ENCODE measurements at regions not wholly inside any gene's neighbourhood (a gene's known extent, or its start where the extent isn't known, plus 50 kb on each side); places are given as distances from the start of the nearest gene placed in this dataset.

DNA sequence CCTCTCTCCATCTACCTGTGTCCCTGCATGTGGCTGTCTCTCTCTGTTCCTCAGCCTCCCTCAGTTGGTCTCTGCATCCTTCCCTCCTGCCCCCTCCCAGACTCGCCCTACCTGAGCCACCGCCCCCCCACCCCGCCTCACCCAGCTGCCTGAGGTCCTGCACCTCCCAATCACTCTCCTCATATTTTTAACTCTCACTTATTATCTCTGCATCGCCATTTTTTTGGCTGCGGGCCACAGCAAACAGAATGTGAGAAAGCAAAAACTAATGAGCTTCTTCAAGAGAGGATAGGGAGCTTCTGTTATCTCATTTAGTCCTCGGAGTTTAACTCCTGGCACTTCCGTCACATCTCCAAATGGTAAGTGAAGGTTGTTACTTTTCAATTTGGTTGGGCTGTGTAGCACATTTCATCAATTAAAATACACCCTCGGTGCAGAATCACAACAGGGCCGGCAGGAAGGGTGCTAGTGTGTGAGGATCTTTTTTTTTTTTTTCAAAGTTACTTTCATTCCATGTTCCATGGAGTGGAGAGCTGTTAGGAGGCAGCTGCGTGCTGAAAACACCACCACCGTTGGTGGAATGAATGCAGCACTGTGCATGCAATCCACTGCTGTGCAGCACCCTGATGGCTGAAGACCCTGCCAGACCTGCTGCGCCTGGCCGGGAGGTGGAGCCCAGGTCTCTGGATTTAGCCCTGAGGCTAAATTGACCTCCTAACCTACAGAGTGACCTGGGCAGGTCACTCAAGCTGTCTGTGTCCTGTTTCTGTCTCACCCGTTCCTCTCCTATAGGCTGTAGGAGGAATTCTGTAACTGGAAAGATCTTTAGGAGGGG, 157.2 kb upstream of the NFIA start:
- H4K20me1 ChIP-seq (ENCODE audit: insufficient read depth): no peaks in the 10 kb centered on the region
- H2AFZ ChIP-seq (ENCODE audit: low read depth): no peak overlapping the region
- H3K27ac ChIP-seq: no peak overlapping the region
- peaks cover 9% of the 10 kb centered on the region for H3K4me1 ChIP-seq (ENCODE audit: low read depth, poor library complexity, severe bottlenecking)
- no peaks in the 10 kb centered on the region for H3K36me3 ChIP-seq (ENCODE audit: insufficient read depth)
- no peak overlapping the region for H3K4me3 ChIP-seq (IDR thresholded peaks at IDR 0.05; ENCODE audit: insufficient read depth, low read depth, low read length)
- H3K27me3 ChIP-seq (ENCODE audit: insufficient read depth, low read depth): no peaks in the 10 kb centered on the region
- no peak overlapping the region for H3K9ac ChIP-seq
- TF ChIP-seq, protein P1, sequence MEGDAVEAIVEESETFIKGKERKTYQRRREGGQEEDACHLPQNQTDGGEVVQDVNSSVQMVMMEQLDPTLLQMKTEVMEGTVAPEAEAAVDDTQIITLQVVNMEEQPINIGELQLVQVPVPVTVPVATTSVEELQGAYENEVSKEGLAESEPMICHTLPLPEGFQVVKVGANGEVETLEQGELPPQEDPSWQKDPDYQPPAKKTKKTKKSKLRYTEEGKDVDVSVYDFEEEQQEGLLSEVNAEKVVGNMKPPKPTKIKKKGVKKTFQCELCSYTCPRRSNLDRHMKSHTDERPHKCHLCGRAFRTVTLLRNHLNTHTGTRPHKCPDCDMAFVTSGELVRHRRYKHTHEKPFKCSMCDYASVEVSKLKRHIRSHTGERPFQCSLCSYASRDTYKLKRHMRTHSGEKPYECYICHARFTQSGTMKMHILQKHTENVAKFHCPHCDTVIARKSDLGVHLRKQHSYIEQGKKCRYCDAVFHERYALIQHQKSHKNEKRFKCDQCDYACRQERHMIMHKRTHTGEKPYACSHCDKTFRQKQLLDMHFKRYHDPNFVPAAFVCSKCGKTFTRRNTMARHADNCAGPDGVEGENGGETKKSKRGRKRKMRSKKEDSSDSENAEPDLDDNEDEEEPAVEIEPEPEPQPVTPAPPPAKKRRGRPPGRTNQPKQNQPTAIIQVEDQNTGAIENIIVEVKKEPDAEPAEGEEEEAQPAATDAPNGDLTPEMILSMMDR (conservative IDR thresholded peaks at IDR 0.05; ENCODE audit: low read depth, low read length): no peak
- no peak overlapping the region for H3K4me2 ChIP-seq
- no peaks in the 10 kb centered on the region for H3K79me2 ChIP-seq (ENCODE audit: insufficient read depth, low read depth)

DNA sequence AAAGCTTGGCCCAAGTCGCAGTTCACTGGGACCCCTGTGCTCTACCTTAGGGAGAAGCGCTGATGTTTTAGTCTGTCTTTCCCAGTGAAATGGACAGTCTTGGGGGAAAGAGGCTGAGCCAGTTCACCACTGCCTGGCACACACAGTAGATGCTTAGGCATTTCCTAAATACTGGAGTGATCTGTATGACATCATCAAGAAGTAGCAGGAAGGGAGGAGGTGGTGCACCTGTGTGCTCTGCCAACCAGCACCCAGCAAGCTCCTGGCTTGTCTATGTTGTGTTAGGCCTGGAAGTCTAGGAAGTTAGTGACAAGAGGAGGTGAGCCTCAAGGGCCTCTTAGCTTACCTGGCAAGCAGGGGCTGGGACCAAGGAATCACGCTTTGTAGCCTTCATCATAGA, 158.2 kb upstream of the NFIA start:
- Histone ChIP-seq H3K36me3 (ENCODE audit: insufficient read depth) (no peaks in the 10 kb centered on the region), H3K4me1 (ENCODE audit: low read depth, poor library complexity, severe bottlenecking) (peaks cover 9% of the 10 kb centered on the region), H3K27ac (no peak overlapping the region), H3K4me2 (no peak overlapping the region), H2AFZ (ENCODE audit: low read depth) (no peak overlapping the region), H3K4me3 (IDR thresholded peaks at IDR 0.05; ENCODE audit: insufficient read depth, low read depth, low read length) (no peak overlapping the region), H3K9ac (no peak overlapping the region), H3K79me2 (ENCODE audit: insufficient read depth, low read depth) (no peaks in the 10 kb centered on the region), H4K20me1 (ENCODE audit: insufficient read depth) (no peaks in the 10 kb centered on the region), H3K27me3 (ENCODE audit: insufficient read depth, low read depth) (no peaks in the 10 kb centered on the region)
- TF ChIP-seq, protein P1 (conservative IDR thresholded peaks at IDR 0.05; ENCODE audit: low read depth, low read length): no peak

DNA sequence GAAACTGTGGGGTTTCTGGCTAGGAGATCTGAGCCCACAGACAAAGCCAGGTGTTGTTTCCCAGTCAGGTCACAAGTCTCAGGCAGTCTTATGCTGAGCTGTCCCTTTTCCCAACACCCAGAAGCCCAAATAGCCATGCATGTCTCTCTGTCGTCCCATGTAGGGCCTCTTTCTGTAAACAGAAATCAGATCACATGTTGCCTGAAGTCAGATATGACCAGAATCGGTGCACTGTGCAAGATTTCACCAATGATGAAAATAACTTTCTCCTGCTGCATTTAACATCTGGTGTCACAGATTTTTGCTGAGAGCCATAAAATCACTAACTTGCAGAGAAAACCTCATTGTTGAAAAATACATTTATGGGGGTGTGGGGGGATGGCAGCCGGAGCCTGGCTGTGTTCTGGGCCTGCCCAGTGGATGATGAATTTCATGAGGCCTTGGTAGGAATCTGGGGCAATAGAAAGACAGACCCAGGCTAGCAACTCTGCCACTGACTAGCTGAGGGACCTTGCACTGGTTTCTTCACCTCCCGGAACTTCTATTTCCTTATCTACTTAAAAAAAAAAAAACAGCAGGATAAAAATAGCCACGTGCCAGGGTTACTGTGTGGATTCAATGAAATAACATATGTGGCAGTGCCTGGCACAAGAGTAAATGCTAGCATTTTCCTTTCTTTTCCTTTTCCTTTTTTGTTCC, 158.8 kb upstream of the NFIA start:
- no peak overlapping the region for H3K9ac ChIP-seq
- no peaks in the 10 kb centered on the region for H3K36me3 ChIP-seq (ENCODE audit: insufficient read depth)
- H4K20me1 ChIP-seq (ENCODE audit: insufficient read depth): no peaks in the 10 kb centered on the region
- no peak overlapping the region for H2AFZ ChIP-seq (ENCODE audit: low read depth)
- TF ChIP-seq, protein P1 (conservative IDR thresholded peaks at IDR 0.05; ENCODE audit: low read depth, low read length): no peak
- no peak overlapping the region for H3K4me3 ChIP-seq (IDR thresholded peaks at IDR 0.05; ENCODE audit: insufficient read depth, low read depth, low read length)
- H3K4me2 ChIP-seq: no peak overlapping the region
- no peaks in the 10 kb centered on the region for H3K27me3 ChIP-seq (ENCODE audit: insufficient read depth, low read depth)
- H3K4me1 ChIP-seq (ENCODE audit: low read depth, poor library complexity, severe bottlenecking): peaks cover 9% of the 10 kb centered on the region
- no peaks in the 10 kb centered on the region for H3K79me2 ChIP-seq (ENCODE audit: insufficient read depth, low read depth)
- no peak overlapping the region for H3K27ac ChIP-seq

DNA sequence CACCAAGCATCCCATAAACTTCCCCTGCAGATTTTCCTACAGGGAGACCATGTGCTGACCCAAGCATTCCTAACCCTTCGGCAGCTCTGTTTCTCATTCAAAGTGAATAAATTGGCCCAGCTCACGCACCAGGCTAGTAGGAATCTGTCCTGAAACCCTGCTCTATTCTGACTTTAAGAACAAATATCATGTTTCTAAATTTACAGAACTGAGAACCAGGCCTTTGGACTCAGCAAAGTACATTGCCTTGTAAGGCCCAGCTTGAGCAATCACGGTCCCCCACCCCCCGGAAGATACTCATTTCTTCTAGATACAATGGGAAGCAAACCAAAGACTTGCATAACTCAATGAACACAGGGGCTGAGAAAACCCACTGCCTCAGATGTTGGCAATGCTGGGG, 160.1 kb upstream of the NFIA start:
- Histone ChIP-seq H3K9ac (no peak overlapping the region), H3K27me3 (ENCODE audit: insufficient read depth, low read depth) (no peaks in the 10 kb centered on the region), H3K4me3 (IDR thresholded peaks at IDR 0.05; ENCODE audit: insufficient read depth, low read depth, low read length) (no peak overlapping the region), H3K79me2 (ENCODE audit: insufficient read depth, low read depth) (no peaks in the 10 kb centered on the region), H3K36me3 (ENCODE audit: insufficient read depth) (no peaks in the 10 kb centered on the region), H3K4me1 (ENCODE audit: low read depth, poor library complexity, severe bottlenecking) (peaks cover 9% of the 10 kb centered on the region), H3K4me2 (no peak overlapping the region), H4K20me1 (ENCODE audit: insufficient read depth) (no peaks in the 10 kb centered on the region), H2AFZ (ENCODE audit: low read depth) (no peak overlapping the region), H3K27ac (no peak overlapping the region)
- TF ChIP-seq, protein P1 (conservative IDR thresholded peaks at IDR 0.05; ENCODE audit: low read depth, low read length): no peak
